Activated CD4-positive, CD25-positive, alpha-beta regulatory T cell treated with anti-CD3 and anti-CD28 coated beads, Interleukin-2, amount 50 U/mL, for 16 hours (primary cell): ENCODE measurements at regions not wholly inside any gene's neighbourhood (a gene's known extent, or its start where the extent isn't known, plus 50 kb on each side); places are given as distances from the start of the nearest gene placed in this dataset.

ENCODE experiments used
- DNase-seq: peaks from one replicate; pipeline ENCODE4 v3.0.0-alpha.2; 2020; ENCODE audit warnings: low read depth, low spot score

- no peak for DNase-seq
Measured at GRCh38 chr1:213641312-213641711, 346.5 kb upstream of the PROX1 start.

- no peak for DNase-seq
Measured at GRCh38 chr1:213643360-213643759, 344.4 kb upstream of the PROX1 start.

- no peak for DNase-seq
Measured at GRCh38 chr1:213647864-213648650, 339.7 kb upstream of the PROX1 start.

GRCh38 chr1:213649373-213649772 lies 338.4 kb upstream of the PROX1 start:
- no peak for DNase-seq

GRCh38 chr1:213650603-213651002 lies 337.2 kb upstream of the PROX1 start:
- no peak for DNase-seq

GRCh38 chr1:213651077-213651476 lies 336.7 kb upstream of the PROX1 start:
- no peak for DNase-seq

- no peak for DNase-seq
Measured at GRCh38 chr1:213652109-213652508, 335.7 kb upstream of the PROX1 start.

GRCh38 chr1:213656039-213656438 lies 331.7 kb upstream of the PROX1 start:
- no peak for DNase-seq

GRCh38 chr1:213656503-213656902 lies 331.3 kb upstream of the PROX1 start:
- no peak for DNase-seq

GRCh38 chr1:213657013-213657412 lies 330.8 kb upstream of the PROX1 start:
- no peak for DNase-seq

- DNase-seq = no peak
Measured at GRCh38 chr1:213657879-213658278, 329.9 kb upstream of the PROX1 start.

- no peak for DNase-seq
Measured at GRCh38 chr1:213658457-213658856, 329.3 kb upstream of the PROX1 start.

GRCh38 chr1:213659580-213660547 lies 327.9 kb upstream of the PROX1 start:
- no peak for DNase-seq

GRCh38 chr1:213661302-213661701 lies 326.5 kb upstream of the PROX1 start:
- no peak for DNase-seq

GRCh38 chr1:213666113-213666512 lies 321.7 kb upstream of the PROX1 start:
- DNase-seq = no peak

- DNase-seq = no peak
Measured at GRCh38 chr1:213666922-213667321, 320.9 kb upstream of the PROX1 start.

GRCh38 chr1:213669512-213669911 lies 318.3 kb upstream of the PROX1 start:
- DNase-seq = no peak

GRCh38 chr1:213669964-213670691 lies 317.6 kb upstream of the PROX1 start:
- DNase-seq = no peak

- no peak for DNase-seq
Measured at GRCh38 chr1:213670692-213671023, 317.1 kb upstream of the PROX1 start.

GRCh38 chr1:213675043-213675442 lies 312.7 kb upstream of the PROX1 start:
- DNase-seq = no peak

GRCh38 chr1:213676736-213677135 lies 311.0 kb upstream of the PROX1 start:
- no peak for DNase-seq

- no peak for DNase-seq
Measured at GRCh38 chr1:213678348-213678747, 309.4 kb upstream of the PROX1 start.
